NB4 (cell line): ENCODE measurements at regions not wholly inside any gene's neighbourhood (a gene's known extent, or its start where the extent isn't known, plus 50 kb on each side); places are given as distances from the start of the nearest gene placed in this dataset.

Experiments used
- CTCF ChIP-seq: IDR thresholded peaks from one replicate; pipeline ENCODE4 v1.5.1; 2012; ENCODE audit warnings: low read depth, low read length
- MAX ChIP-seq: IDR thresholded peaks from 2 replicates; pipeline ENCODE4 v1.6.1; 2011; ENCODE audit warnings: low read depth, low read length
- POLR2A ChIP-seq: IDR thresholded peaks from 2 replicates; pipeline ENCODE4 v1.6.1; 2011; ENCODE audit warnings: mild to moderate bottlenecking; ENCODE audit not compliant: insufficient read length; ENCODE audit errors: extremely low read depth

- TF ChIP-seq CTCF, result no peak
- no peak for TF ChIP-seq POLR2A
- TF ChIP-seq MAX, result no peak
Observed at GRCh38 chr1:80212948-80213347, 1206.4 kb upstream of the ADGRL4 start.
